ENCODE measurements at regions not wholly inside any gene's neighbourhood (a gene's known extent, or its start where the extent isn't known, plus 50 kb on each side); places are given as distances from the start of the nearest gene placed in this dataset.

GRCh38 chr4:116561768-116562167 is 523.6 kb downstream of the TRAM1L1 start:
- TF ChIP-seq EZH2 (IDR thresholded peaks at IDR 0.05; ENCODE audit: insufficient read depth, poor library complexity, severe bottlenecking) (no peak), EZH2phosphoT487 (IDR thresholded peaks at IDR 0.05; ENCODE audit: insufficient read depth, low read depth) (no peak)

All from GM23248 (cell line).